Osteocyte (in vitro differentiated cells): ENCODE measurements at regions not wholly inside any gene's neighbourhood (a gene's known extent, or its start where the extent isn't known, plus 50 kb on each side); places are given as distances from the start of the nearest gene placed in this dataset.

Source experiments
- DNase-seq: peaks from one replicate; pipeline ENCODE4 v3.0.0; 2021; ENCODE audit warnings: mixed read lengths; ENCODE audit not compliant: unreplicated experiment; ENCODE audit errors: extremely low spot score
- H3K27ac Mint-ChIP-seq: one replicate; pipeline ENCODE4 v1.8.0; 2021; ENCODE audit warnings: mild to moderate bottlenecking, mixed read lengths; ENCODE audit not compliant: unreplicated experiment
- H3K27me3 Mint-ChIP-seq: one replicate; pipeline ENCODE4 v1.8.0; 2021; ENCODE audit warnings: mixed read lengths; ENCODE audit not compliant: unreplicated experiment
- H3K36me3 Mint-ChIP-seq: one replicate; pipeline ENCODE4 v1.8.0; 2021; ENCODE audit warnings: mixed read lengths; ENCODE audit not compliant: unreplicated experiment
- H3K4me1 Mint-ChIP-seq: one replicate; pipeline ENCODE4 v1.8.0; 2021; ENCODE audit warnings: mixed read lengths; ENCODE audit not compliant: unreplicated experiment
- H3K4me3 Mint-ChIP-seq: one replicate; pipeline ENCODE4 v1.8.0; 2021; ENCODE audit warnings: mild to moderate bottlenecking, moderate library complexity, mixed read lengths; ENCODE audit not compliant: unreplicated experiment
- H3K9me3 Mint-ChIP-seq: one replicate; pipeline ENCODE4 v1.8.0; 2021; ENCODE audit warnings: mixed read lengths; ENCODE audit not compliant: unreplicated experiment
- TF ChIP-seq, protein P1 (sequence below): fragments of 200-600 bp; sonication (generic); IDR thresholded peaks from 2 replicates; pipeline ENCODE4 v1.5.0; 2021; ENCODE audit warnings: antibody characterized with exemption, mild to moderate bottlenecking, moderate library complexity

DNA sequence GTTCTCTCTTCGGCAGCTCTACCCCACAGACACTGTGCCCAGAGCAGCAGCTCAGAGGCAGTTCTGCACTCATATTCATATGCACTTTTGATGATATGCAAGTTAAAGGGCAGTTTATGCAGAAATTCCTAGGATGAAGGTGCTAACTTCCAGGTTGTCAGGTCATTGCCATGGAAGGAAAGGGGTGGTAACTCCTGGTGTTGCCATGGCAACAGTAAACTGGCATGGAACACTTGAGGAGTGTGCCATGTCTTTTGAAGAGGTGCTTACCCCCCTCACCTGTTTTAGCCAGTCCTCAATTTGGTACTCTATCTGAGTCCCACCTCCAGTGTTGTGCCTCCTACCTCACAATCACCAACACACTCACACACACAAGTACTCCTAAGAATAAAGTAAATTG lies 539.4 kb upstream of the BTBD3 start:
- peaks cover 17% of the 10 kb centered on the region for H3K9me3 Mint-ChIP-seq
- DNase-seq = no peak
- TF ChIP-seq, protein P1, sequence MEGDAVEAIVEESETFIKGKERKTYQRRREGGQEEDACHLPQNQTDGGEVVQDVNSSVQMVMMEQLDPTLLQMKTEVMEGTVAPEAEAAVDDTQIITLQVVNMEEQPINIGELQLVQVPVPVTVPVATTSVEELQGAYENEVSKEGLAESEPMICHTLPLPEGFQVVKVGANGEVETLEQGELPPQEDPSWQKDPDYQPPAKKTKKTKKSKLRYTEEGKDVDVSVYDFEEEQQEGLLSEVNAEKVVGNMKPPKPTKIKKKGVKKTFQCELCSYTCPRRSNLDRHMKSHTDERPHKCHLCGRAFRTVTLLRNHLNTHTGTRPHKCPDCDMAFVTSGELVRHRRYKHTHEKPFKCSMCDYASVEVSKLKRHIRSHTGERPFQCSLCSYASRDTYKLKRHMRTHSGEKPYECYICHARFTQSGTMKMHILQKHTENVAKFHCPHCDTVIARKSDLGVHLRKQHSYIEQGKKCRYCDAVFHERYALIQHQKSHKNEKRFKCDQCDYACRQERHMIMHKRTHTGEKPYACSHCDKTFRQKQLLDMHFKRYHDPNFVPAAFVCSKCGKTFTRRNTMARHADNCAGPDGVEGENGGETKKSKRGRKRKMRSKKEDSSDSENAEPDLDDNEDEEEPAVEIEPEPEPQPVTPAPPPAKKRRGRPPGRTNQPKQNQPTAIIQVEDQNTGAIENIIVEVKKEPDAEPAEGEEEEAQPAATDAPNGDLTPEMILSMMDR = no peak
- H3K4me3 Mint-ChIP-seq = no peak overlapping the region
- H3K36me3 Mint-ChIP-seq = peaks cover 4% of the 10 kb centered on the region
- H3K27me3 Mint-ChIP-seq = no peaks in the 10 kb centered on the region
- H3K27ac Mint-ChIP-seq = no peak overlapping the region
- peaks cover 23% of the 10 kb centered on the region for H3K4me1 Mint-ChIP-seq

DNA sequence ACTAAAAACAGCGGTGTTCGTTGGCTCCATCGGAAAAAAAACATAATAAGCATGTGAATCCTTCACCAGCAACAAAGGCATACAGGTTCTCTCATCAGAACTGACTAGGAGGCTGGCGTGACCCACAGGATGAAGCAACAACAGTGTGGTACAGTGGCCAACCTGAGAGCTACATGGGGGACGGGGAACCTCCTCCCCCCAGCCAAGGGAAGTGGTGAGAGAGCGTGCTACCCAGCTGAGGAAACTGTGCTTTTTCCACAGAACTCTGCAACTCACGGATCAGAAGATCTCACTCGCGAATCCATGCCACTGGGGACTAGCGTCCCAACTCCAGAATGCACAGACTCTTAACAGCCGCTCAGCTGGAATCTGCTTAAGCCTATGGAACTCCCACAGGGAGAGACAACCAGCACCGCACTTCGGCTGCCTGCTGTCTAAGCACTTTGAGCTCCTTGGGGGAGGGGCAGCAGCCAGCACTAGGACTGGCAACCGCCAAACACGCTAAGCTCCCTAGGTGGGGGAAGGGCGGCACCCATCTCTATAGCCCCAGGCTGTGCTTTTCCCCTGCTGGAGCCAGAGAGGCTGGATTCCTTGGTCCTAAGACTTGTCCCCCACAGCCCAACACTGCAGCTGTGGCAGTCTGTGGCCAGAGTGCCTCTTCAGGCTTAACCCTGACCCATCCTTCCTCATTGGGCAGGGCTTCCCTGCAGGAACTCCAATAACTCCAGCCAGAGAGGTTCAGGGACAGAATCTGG lies 538.3 kb upstream of the BTBD3 start:
- peaks cover 4% of the 10 kb centered on the region for H3K36me3 Mint-ChIP-seq
- no peak overlapping the region for H3K4me3 Mint-ChIP-seq
- no peaks in the 10 kb centered on the region for H3K27me3 Mint-ChIP-seq
- TF ChIP-seq, protein P1 = no peak
- H3K4me1 Mint-ChIP-seq = peaks cover 19% of the 10 kb centered on the region
- no peak for DNase-seq
- peaks cover 17% of the 10 kb centered on the region for H3K9me3 Mint-ChIP-seq
- H3K27ac Mint-ChIP-seq = no peak overlapping the region

DNA sequence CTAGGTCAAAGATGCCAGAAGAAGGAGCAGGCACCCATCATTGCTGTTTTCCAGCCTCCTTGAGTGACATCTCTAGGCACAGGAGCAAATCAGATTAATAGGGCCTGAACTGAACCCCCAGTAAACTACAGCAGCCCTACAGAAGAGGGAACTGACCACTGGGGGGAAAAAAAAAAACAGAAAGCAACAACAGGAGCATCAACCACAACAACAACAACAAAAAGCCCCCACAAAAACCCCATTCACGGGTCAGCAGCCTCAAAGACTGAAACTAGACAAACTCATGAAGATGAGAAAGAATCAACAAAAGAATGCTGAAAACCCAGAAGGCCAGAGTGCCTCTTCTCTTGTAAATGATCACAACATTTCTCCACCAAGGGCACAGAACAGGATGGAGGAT lies 537.4 kb upstream of the BTBD3 start:
- Mint-ChIP-seq H3K9me3 (peaks cover 17% of the 10 kb centered on the region), H3K36me3 (peaks cover 4% of the 10 kb centered on the region), H3K27ac (no peak overlapping the region), H3K27me3 (no peaks in the 10 kb centered on the region), H3K4me1 (peaks cover 19% of the 10 kb centered on the region), H3K4me3 (no peak overlapping the region)
- TF ChIP-seq, protein P1 = no peak
- no peak for DNase-seq

DNA sequence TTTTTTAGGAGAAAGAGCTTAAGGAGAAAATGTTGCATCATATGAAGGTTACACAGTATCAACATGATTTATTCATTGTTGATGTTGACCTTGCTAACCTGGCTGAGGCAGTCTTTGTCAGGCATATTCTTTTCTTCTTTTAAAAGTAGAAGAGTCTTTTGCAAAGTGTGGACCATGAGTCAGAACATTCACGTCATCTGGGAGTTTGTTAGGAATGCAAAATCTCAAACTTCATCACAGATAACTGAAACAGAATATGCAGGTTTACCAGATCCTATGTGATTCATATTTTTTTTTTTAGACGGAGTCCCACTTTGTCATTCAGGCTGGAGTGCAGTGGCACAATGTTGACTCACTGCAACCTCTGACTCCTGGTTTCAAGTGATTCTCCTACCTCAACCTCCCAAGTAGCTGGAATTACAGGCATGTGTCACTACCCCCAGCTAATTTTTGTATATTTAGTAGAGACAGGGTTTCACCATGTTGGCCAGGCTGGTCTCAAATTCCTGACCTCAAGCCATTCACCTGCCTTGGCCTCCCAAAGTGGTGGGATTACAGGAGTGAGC lies 530.4 kb upstream of the BTBD3 start:
- Mint-ChIP-seq H3K9me3 (peaks cover 6% of the 10 kb centered on the region), H3K4me1 (peaks cover 8% of the 10 kb centered on the region), H3K4me3 (no peak overlapping the region), H3K27me3 (no peaks in the 10 kb centered on the region), H3K36me3 (peaks cover 3% of the 10 kb centered on the region), H3K27ac (no peak overlapping the region)
- TF ChIP-seq, protein P1 = no peak
- DNase-seq = no peak

DNA sequence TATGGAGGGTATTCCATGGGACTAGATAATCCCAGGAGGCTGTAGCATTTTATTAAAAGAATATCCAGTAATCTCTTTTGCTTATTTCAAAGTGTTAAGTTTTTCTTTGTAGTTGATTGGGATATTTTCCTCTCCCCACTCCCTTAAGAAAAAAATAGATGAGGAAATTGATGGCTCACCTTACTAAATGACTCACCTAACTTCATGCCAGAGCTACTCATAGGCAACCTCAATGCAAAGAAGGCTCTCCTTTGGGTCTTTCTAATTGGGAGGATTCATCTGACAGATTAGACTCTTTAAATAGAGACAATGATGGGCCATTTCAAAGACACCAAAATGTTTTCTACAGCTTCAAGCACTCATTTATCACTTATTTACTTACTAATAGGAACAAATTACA lies 528.5 kb upstream of the BTBD3 start:
- H3K4me1 Mint-ChIP-seq = peaks cover 8% of the 10 kb centered on the region
- TF ChIP-seq, protein P1 = no peak
- no peaks in the 10 kb centered on the region for H3K36me3 Mint-ChIP-seq
- no peaks in the 10 kb centered on the region for H3K9me3 Mint-ChIP-seq
- no peak for DNase-seq
- H3K4me3 Mint-ChIP-seq = no peak overlapping the region
- H3K27ac Mint-ChIP-seq = no peak overlapping the region
- no peaks in the 10 kb centered on the region for H3K27me3 Mint-ChIP-seq
